B cell (primary cell): ENCODE measurements at regions not wholly inside any gene's neighbourhood (a gene's known extent, or its start where the extent isn't known, plus 50 kb on each side); places are given as distances from the start of the nearest gene placed in this dataset. TPM values are rescaled to one million over a fixed set of nuclear protein-coding genes. Genes with fewer than 3 reads are reported as not detected.

ENCODE experiments used
- small RNA-seq: library from RNA; depleted of rRNA; stranded (forward); fragments of <200 nt; gene quantifications from one replicate; pipeline ENCODE3, GENCODE V24; 2012; ENCODE audit warnings: low replicate concordance, low read depth; ENCODE audit not compliant: insufficient read length

Small RNA genes lying in the stretch of these regions (small RNA-seq; reads per million reads assigned to genes)
- not detected for gene RN7SKP136
